Thyroid gland (tissue), 4 donors: ENCODE measurements at regions not wholly inside any gene's neighbourhood (a gene's known extent, or its start where the extent isn't known, plus 50 kb on each side); places are given as distances from the start of the nearest gene placed in this dataset.

Experiments
- POLR2A ChIP-seq, 2 donors: fragments of 450-650 bp; IDR thresholded peaks; one replicate each; pipeline ENCODE4 v1.6.1; 2017; ENCODE audit warnings: antibody characterized with exemption in 2 of 2, mild to moderate bottlenecking in 2 of 2, moderate library complexity in 1 of 2
- TF ChIP-seq, protein P1 (sequence below), 6 experiments: fragments of 200-600 bp in 3 of 6; fragments of 450-650 bp in 3 of 6; sonication (generic) in 3 of 6; IDR thresholded peaks; one replicate each; pipeline ENCODE4 v1.5.1; 2016 to 2019; ENCODE audit warnings: antibody characterized with exemption in 6 of 6, mild to moderate bottlenecking in 2 of 6, inconsistent platforms in 1 of 6, moderate library complexity in 1 of 6

GRCh38 chr10:63759335-63759734 lies 238.1 kb downstream of the REEP3 start:
- TF ChIP-seq, protein P1, sequence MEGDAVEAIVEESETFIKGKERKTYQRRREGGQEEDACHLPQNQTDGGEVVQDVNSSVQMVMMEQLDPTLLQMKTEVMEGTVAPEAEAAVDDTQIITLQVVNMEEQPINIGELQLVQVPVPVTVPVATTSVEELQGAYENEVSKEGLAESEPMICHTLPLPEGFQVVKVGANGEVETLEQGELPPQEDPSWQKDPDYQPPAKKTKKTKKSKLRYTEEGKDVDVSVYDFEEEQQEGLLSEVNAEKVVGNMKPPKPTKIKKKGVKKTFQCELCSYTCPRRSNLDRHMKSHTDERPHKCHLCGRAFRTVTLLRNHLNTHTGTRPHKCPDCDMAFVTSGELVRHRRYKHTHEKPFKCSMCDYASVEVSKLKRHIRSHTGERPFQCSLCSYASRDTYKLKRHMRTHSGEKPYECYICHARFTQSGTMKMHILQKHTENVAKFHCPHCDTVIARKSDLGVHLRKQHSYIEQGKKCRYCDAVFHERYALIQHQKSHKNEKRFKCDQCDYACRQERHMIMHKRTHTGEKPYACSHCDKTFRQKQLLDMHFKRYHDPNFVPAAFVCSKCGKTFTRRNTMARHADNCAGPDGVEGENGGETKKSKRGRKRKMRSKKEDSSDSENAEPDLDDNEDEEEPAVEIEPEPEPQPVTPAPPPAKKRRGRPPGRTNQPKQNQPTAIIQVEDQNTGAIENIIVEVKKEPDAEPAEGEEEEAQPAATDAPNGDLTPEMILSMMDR (IDR thresholded peaks at IDR 0.05): no peak
- no peak for TF ChIP-seq POLR2A (IDR thresholded peaks at IDR 0.05)
